Brain microvascular endothelial cell (primary cell): ENCODE measurements at regions not wholly inside any gene's neighbourhood (a gene's known extent, or its start where the extent isn't known, plus 50 kb on each side); places are given as distances from the start of the nearest gene placed in this dataset.

Experiments used
- DNase-seq: peaks from one replicate; pipeline ENCODE4 v3.0.0-alpha.2; 2020
- H3K27ac ChIP-seq: fragments of 250-450 bp; sonication (Bioruptor Pico); 2 replicates; pipeline ENCODE4 v1.5.1; 2020; ENCODE audit warnings: mild to moderate bottlenecking, moderate library complexity
- H3K27me3 ChIP-seq: fragments of 250-450 bp; sonication (Bioruptor Pico); replicated peaks from 2 replicates; pipeline ENCODE4 v1.5.1; 2020; ENCODE audit warnings: mild to moderate bottlenecking
- H3K36me3 ChIP-seq: fragments of 250-450 bp; sonication (Bioruptor Pico); replicated peaks from 2 replicates; pipeline ENCODE4 v1.5.1; 2020; ENCODE audit warnings: mild to moderate bottlenecking
- H3K4me3 ChIP-seq: 2 replicates; pipeline ENCODE4 v1.5.1; 2011; ENCODE audit warnings: low read depth, mild to moderate bottlenecking, control low read depth, low read length, moderate library complexity
- CTCF ChIP-seq: IDR thresholded peaks from 2 replicates; pipeline ENCODE4 v1.5.1; 2011; ENCODE audit warnings: low read depth, mild to moderate bottlenecking, moderate library complexity, low read length, control low read depth, inconsistent platforms; ENCODE audit errors: missing control alignments
- in situ Hi-C: cut with HindIII; loops from 2 replicates; pipeline ENCODE4 v1.10.0; 2017; ENCODE audit warnings: low sequenced_read_pairs, low pct_ligation_motif_present

GRCh38 chr3:197349368-197349767 lies 51.0 kb upstream of the DLG1 start:
- Histone ChIP-seq H3K36me3 (no peaks in the 10 kb centered on the region), H3K4me3 (no peak overlapping the region), H3K27ac (no peak overlapping the region), H3K27me3 (no peaks in the 10 kb centered on the region)
- DNase-seq = no peak
- in situ Hi-C loops = no loop called here
- no peak for TF ChIP-seq CTCF
